Body of pancreas (tissue), 4 donors: ENCODE measurements at regions not wholly inside any gene's neighbourhood (a gene's known extent, or its start where the extent isn't known, plus 50 kb on each side); places are given as distances from the start of the nearest gene placed in this dataset.

ENCODE experiments used
- POLR2A ChIP-seq, 3 donors: fragments of 450-650 bp; IDR thresholded peaks; one replicate each; pipeline ENCODE4 v1.6.1; 2016; ENCODE audit warnings: antibody characterized with exemption in 3 of 3, mild to moderate bottlenecking in 2 of 3
- TF ChIP-seq, protein P1 (sequence below), 7 experiments: fragments of 450-650 bp in 4 of 7; fragments of 200-600 bp in 3 of 7; sonication (generic) in 3 of 7; IDR thresholded peaks; one replicate each; pipeline ENCODE4 v1.5.1; 2016 to 2019; ENCODE audit warnings: antibody characterized with exemption in 7 of 7

DNA sequence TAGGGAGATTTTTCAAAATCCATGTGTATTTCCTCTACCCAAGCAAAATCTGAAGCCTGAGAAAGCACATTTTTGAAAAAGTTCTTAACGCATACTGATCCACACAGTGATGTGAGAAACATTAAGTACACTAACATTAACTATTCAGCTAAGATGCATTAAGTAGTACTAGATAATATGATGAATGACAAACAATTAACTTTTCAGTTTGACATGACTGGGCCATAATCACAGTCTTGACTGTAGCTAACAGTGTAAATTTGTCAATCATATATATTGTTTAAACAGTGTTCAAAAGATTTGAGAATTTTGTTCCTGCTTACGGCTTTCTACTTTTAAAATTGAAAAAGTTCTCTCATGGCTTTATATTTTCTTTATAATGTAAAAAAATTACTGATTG lies 72.0 kb downstream of the CNTN3 start:
- TF ChIP-seq, protein P1, sequence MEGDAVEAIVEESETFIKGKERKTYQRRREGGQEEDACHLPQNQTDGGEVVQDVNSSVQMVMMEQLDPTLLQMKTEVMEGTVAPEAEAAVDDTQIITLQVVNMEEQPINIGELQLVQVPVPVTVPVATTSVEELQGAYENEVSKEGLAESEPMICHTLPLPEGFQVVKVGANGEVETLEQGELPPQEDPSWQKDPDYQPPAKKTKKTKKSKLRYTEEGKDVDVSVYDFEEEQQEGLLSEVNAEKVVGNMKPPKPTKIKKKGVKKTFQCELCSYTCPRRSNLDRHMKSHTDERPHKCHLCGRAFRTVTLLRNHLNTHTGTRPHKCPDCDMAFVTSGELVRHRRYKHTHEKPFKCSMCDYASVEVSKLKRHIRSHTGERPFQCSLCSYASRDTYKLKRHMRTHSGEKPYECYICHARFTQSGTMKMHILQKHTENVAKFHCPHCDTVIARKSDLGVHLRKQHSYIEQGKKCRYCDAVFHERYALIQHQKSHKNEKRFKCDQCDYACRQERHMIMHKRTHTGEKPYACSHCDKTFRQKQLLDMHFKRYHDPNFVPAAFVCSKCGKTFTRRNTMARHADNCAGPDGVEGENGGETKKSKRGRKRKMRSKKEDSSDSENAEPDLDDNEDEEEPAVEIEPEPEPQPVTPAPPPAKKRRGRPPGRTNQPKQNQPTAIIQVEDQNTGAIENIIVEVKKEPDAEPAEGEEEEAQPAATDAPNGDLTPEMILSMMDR (IDR thresholded peaks at IDR 0.05) = no peak
- TF ChIP-seq POLR2A (IDR thresholded peaks at IDR 0.05) = no peak
